HuH-7.5 (cell line): ENCODE measurements at regions not wholly inside any gene's neighbourhood (a gene's known extent, or its start where the extent isn't known, plus 50 kb on each side); places are given as distances from the start of the nearest gene placed in this dataset.

ENCODE experiments used
- DNase-seq: peaks from one replicate; pipeline ENCODE4 v3.0.0; 2011; ENCODE audit warnings: low spot score

DNA sequence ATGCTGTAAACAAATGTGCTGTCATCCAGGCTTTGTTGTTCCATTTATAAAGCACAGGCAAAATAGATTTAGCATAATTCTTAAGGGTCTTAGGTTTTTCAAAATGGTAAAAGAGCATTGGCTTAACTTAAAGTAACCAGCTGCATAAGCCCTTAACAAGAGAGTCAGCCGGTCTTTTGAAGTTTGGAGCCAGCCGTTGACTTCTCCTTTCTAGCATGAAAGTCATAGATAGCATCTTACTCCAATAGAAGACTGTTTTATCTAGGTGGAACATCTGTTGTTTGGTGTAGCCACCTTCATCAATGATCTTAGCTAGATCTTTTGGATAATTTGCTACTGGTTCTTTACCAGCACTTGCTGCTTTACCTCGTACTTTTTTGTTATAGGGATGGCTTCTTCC is 297.5 kb upstream of the DCBLD2 start:
- no peak for DNase-seq

DNA sequence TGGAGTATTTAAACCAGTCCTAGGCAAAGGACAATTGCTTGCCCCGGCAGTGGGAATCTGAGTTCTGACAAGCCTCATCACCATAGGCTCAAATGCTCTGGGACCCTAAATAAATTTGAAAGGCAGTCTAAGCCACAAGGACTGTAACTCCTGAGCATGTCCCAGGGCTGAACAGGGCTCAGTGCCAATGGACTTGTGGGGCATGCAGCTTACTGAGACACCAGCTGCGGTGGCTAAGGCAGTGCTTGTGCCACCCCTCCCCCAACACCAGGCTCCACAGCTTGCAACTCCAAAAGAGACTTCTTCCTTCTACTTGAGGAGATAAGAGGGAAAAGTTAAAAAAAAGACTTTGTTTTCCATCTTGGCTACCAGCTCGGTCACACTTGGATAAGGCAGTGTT is 289.7 kb upstream of the DCBLD2 start:
- DNase-seq: no peak

DNA sequence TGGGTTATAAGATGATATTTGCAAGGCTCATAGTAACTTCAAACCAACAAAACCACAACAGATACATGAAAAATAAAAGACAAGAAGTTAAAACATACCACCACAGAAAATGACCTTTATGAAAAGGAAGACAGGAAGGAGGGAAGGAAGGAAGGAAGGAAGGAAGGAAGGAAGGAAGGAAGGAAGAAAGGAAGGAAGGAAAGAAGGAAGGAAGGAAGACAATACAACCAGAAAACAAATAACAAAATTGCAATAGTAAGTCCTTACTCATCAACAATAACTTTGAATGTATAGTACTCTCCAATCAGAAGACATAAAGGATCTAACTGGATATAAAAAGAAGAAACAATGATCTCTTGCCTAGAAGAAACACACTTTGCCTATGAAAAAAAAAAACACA is 287.4 kb upstream of the DCBLD2 start:
- DNase-seq: no peak

DNA sequence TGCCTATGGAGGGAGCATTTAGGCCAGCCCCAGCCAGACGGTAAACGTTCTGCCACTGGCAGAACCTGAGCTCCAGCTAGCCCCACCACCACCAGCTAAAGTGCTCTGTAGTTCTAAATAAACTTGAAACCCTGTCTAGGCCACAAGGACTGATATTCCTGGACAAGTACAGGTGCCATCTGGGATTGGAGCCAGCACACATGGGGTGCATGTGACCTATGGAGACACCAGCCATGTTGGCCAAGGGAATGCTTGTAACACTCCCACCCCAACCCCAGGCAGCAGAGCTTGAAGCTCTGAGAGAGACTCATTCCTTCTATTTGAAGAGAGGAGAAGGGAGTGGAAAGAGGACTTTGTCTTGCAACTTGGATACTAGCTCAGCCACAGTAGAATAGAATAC is 284.5 kb upstream of the DCBLD2 start:
- no peak for DNase-seq

DNA sequence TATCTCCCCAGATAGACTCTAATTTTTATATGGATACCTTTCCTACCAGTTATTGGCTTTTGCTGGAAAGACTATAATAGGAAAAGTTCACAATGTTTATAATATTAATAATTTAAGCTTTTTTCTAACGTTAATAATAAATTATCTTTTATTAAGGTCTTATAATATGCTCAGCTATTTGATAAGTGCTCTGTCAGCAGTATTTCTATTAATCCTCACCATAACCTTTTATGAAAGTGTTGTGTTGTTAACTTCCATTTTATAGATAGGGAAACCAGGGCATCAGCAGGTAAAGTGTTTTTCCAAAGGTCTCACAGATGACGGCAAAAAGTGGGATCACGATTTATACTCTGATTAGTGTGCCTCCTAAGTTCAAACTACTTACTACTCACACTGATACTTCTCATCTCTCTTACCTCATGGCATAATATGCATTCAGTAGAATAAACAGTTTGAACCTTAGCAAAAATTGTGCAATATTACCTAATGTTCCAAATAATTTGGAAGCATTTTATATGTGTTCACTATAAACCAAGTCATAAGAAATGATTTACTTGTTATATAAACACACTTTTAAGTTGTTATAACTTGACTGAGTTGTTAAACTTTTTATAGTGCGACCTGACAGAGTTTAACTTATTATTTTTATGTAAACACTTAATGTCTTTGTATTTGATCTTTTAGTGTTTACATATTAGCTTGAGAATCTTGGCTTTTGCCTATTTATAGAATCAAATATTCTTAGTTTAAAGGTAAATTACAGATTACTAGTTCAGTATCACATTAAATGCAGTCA is 274.9 kb upstream of the DCBLD2 start:
- no peak for DNase-seq

DNA sequence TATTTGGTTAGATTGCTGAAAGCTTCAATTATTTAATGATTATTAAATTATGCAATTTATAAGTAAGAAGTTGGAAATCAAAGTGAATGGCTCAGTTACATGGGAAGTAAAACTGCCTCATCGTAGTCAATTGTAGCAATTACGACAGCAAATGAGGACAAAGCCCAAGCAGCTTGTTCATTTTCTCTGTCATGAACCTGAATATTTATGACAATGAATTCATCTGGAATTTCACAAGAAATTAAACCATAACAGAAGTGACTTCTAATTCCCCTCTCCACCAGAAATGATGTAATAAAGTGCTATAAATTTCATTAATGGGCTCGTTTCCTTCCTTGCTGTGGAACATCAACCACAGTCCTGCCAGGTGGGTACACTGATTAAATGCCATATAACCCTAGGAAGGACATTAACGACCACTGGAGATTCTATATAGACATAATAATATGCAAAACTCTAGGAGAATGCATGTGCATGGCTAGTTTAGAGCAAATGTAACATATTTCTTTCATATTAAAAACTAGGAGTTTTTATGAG is 273.8 kb upstream of the DCBLD2 start:
- no peak for DNase-seq

DNA sequence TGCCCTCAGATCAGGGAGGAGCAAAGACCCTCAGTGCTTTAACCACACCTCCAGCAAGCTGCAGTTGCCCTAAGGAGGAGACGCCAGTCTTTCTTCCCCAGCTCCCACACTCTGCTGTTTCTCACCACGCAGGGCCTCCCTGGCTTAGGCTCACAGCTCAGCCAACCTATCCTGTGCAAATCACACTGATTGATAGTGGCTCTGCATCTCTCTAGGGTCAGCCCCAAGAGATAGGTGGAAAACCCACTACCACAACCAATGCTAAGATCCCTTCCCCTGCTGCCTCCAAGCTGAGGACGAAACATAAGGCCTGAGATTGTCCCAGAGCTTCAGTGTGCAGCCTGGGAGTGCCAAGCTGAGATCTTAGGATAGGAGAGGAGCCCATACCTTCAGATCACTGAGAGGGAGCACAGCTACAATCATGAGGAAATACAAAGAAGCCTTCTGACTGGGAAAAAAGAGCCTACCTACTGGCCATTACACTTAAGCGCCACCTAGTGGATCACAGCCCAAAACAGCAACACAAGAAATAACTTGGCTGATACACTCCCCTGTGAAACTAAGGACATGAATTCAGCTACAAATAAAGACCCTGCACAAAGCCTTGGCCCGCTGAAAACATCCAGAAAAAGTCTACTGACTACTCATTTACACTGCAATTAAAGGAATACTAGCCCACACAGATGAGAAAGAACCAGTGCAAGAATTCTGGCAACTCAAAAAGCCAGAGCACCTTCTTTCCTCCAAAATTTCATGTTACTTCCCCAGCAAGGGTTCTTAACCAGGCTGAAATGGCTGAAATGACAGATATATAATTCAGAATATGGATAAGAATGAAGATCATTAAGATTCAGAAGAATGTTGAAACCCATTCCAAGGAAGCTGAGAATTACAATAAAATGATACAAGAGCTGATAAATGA is 271.5 kb upstream of the DCBLD2 start:
- peak; percentile 11 for DNase-seq

DNA sequence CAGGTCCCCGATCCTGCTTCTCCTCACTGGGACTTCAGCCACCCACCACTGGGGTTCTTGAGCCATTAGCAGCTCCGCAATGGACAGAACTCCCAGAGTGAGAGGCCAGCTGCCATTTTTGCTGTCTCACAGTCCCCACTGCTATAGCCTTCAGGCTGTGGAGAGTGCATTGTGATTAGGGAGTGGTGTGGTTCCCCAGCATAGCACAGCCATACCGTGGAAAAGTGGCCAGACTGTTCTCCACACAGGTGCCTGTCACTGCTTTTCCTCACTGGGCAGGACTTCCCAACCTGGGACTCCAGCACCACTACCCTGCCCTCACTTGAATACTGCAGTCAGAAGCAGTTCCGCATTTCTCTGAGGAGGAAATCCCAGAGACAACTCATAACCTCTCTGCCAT is 270.3 kb upstream of the DCBLD2 start:
- no peak for DNase-seq

DNA sequence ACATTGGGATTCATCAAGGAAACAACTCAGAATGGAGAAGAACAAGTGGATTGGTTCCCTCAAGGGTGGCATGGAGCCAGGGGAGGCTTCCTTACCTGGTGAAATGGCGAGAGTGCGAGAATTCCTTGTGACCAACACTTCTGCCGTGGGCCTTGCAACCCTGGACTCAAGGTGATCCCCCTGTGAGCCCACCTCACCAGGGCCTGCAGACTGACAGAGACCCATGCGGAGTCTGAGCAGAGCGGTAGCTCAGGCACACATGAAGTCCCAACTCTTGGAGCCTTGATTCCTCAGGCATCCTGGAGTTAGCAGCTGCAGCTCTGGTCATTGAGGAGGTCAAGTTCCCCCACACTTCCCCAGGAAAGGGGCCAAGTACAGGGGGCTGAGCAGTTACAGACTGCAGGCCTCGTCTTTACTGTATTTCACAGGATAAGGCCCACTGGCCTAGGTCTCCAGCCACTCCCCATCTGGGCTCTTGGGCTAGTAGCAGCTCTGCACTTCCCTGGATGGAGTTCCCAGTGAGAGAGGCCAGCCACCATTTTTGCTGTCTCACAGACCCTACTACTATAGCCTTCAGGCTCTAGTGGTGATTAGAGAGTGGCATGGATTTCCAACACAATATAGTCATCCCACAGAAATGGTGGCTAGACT is 269.5 kb upstream of the DCBLD2 start:
- DNase-seq: no peak

DNA sequence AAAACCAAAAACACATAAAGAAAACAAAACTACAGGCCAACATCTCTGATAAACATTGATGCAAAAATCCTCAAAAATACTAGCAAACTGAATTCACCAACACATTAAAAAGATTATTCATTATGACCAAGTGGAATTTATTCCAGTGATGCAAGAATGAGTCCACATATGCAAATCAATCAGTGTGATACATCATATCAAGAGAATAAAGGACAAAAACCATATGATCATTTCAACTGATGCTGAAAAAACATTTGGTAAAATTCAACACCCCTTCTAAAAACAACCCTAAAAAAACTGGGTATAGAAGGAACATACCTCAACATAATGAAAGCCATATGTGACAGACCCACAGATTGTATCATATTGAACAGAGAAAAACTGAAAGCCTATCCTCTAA is 265.6 kb upstream of the DCBLD2 start:
- no peak for DNase-seq

DNA sequence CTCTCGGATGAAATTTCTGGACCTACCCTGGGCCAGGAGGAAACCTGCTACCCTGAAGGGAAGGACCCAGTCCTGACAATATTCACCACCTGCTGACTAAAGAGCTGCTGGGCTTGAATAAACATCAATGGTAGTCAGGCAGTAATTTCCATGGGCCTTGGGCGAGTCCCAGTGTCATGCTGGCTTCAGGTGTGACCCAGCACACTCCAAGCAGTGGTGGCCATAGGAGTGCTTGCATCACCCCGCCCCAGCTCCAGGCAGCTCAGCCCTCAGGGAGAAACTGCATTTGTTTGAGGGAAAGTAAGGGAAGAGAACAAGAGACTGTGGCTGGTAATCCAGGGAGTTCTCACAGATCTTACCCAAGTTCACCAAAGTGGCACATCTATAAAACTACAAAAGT is 261.8 kb upstream of the DCBLD2 start:
- no peak for DNase-seq

DNA sequence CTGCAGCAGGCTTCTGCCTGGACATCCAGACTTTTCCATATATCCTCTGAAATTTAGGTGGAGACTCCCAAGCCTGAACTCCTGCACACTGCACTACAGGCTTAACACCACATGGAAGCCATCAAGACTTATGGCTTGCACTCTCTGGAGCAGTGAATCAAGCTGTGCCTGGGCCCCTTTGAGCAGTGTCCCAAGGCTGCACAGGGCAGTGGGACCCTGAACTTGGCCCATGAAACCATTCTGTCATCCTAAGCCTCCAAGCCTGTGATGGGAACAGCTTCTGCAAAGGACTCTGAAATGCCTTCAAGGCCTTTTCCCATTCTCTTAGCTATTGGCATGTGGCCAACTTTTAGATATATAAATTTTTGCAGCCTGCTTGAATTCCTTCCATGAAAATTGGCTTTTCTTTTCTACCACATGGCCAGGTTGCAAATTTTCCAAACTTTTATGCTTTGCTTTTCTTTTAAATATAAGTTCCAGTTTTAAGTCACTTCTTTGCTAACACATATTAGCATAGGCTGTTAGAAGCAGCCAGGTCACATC is 257.8 kb upstream of the DCBLD2 start:
- no peak for DNase-seq

DNA sequence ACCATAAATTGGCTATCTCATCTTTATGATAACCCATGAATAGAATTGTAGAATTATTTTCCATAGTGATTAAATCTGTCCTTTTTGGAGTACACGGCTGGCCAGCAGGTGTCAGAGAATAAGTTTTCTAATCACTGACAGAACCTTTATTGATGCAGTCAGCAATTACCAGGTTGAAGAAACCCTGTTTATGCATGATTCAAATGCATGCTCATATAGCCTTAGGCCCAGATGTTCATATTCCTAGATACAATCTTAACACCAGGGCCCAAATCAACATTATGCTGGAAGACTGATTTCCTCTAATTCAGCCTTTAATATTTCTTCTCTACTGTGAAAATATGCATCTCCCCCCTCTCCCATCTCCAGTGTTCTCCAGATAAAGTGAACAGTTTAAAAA is 243.5 kb upstream of the DCBLD2 start:
- DNase-seq: no peak

DNA sequence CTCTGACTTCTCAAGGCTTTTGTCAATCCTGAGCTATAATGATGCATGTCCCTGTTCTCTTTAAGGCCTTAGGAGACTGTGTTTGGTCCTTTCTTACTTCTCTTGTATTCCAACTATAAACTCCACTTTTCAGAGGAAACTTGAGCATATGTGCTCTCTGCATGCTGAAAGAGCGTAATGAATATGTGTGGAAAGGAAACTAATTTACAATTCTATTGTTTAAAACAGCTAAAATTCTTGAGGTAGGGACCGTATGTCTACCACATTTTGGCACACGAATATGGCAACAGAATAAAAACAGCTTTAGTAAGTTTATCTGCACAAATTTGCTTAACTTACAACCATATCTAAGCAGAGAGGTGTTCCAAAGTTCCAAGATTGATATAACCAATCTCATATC is 242.0 kb upstream of the DCBLD2 start:
- DNase-seq: no peak

DNA sequence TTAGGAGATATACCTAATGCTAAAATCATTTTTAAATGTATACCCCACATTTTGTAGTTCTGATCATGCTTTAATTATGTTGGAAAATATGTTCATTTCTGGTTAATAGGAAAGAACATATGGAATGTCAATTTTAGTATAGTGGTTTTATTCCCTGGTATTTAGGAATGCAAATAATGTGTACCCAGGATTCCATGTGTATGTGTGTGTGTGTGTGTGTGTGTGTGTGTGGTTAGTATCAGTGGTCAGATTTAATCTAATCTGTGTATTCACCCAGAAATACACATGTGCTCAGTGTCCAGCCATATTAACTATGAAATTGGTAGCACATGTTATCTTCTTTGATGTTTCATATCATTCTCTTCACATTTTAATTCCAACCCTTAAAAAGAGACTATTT is 233.5 kb upstream of the DCBLD2 start:
- no peak for DNase-seq

DNA sequence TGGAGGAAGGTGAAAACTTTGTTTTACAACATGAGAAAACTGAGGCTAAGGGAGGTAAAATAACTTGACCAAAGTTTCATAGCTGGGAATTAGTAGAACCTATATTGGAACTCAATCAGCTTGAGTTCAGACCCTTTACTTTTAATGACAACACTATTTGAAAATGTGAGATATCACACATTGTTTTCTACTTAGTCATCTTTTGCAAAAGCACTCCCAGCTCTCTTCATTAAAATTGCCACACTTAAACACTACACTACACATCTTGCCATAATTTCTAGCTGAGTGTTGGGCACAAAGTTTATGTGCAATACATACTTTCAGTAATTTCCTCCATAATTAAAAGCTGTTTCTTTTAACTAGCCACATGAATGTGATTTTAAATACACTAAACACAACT is 230.4 kb upstream of the DCBLD2 start:
- no peak for DNase-seq

DNA sequence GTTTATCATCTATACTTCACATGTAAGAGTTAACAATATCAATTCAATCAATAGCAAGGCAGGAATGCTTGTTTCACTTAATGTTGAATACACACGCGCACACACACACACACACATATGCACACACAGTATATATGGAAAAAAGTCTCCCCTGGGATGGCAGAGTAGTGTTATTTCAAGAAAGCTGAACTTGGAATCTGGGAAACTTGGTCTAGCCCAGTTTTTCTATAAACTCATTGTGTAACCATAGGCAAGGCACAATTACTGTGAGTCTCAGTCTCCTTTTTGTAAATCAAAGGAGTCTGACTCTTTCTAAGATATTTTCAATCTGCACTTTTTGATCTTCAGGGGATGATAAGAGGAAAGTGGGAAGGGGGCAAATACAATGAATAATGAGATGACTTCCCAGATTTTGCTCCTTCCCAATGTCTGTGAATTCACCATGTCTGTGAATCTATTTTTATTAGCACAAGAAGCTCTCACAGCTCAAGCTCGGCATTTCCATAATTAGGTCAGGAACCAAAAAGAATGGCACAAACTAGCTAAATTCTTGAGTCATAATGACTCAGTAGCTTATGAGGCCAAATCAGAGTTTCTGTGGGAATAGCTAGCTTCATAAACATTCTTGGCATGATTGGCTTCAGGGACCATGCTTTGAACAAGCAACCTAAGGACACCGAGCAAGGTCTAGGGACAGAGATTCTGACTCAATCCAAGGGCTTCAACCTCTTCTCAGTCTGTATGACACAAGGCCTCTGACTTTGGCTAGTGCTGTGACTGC is 227.4 kb upstream of the DCBLD2 start:
- DNase-seq: no peak

DNA sequence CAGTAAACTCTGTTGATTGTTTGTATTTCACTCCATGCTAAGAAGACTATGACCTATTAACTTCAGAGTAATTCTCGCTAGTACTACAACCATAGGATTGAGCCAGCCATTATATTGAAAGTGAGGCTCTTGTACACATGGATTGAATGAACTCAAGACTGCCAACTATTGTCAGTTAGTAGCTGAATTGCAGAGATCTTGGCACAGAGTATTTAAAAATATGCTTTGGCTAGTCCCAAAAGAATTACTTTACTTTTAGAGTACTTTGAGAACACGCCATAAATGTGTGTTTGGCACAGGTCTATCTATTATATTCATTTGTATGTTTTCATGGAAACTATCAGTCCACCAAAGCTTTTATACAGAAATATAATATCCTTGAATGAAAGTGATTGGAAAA is 226.7 kb upstream of the DCBLD2 start:
- DNase-seq: no peak

DNA sequence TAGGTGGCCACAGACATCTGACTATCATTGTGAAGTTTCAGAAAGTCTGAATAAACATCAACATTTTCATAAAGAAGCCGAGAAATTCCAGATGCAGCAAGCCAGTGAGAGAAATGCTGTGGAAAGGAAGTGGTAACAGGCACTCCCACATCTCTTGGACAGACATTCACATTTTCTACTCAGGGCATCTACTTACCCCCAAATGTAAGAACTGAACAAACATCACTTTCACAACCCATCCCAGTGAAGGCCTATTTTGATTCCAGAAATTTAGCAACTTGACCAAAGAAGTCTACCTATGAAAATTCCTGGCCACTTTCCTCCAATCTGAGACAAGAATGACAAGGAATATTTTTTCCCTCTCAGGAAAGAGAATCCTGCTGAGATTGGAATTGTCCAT is 224.8 kb upstream of the DCBLD2 start:
- no peak for DNase-seq

DNA sequence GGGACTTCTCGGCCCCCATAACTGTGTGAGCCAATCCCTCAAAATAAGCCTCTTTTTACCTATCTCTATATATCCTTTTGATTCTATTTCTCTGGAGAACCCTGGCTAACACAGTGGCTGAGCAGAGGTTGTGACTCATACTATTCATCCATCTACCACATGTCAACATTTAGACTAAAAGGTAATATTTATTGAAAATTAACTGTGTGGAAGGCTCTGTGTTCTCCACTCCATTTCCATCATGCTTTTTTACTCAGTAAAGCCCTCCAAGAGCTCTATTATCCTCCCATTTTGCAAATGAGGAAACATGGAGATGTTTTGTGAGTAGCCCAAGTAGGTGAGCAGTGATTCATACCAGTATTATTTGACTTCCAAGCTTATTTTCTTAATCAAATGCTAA is 217.9 kb upstream of the DCBLD2 start:
- no peak for DNase-seq

DNA sequence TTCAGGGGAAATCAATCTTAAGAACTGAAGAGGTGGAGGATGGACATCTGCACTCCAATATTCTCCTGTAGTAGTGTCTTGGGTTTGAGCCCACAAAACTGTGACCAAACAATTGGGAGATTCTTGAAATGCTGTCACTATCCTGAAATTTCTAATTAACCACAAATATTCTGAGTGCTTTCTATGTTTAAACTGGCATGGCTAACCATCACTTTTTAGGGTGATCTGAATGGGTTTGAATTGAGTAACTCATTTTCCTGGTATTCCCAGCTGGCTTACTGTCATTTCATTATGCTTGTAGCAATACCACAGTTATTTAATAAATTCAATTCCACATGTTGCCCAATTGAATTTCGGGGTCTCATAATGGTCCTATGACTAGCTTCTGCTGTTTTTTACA is 216.9 kb upstream of the DCBLD2 start:
- no peak for DNase-seq
